Stimulated activated CD8-positive, alpha-beta memory T cell treated with anti-CD3 and anti-CD28 coated beads, Interleukin-4, amount 100 ng/mL, for 48 hours (primary cell): ENCODE measurements at regions not wholly inside any gene's neighbourhood (a gene's known extent, or its start where the extent isn't known, plus 50 kb on each side); places are given as distances from the start of the nearest gene placed in this dataset.
"Not testable (repeated sequence)": the region's sequence is repeated elsewhere in the genome, so short reads cannot be mapped to it uniquely, and the experiment has no call there.

Experiments
- DNase-seq: peaks from one replicate; pipeline ENCODE4 v3.0.0-alpha.2; 2020

DNA sequence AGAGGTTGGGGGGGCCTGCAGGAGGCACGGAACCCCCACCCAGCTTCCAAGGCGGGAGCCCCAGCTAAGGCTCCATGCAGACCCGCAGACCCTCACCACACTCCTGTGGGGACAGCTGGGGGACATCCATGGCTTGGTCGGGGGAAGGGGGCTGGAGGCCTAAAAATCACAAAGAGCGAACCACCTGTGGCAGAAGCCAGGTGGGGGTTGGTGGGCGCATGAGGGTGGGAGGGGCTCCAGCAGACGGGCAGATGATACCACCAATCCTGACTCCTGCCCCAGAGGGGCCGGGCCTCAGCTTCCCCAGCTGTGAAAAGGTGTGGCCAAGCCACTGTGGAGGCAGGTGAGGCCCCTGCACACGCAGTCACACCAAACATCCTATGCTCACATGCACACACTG is 111.6 kb downstream of the FAM53A start:
- no peak for DNase-seq

DNA sequence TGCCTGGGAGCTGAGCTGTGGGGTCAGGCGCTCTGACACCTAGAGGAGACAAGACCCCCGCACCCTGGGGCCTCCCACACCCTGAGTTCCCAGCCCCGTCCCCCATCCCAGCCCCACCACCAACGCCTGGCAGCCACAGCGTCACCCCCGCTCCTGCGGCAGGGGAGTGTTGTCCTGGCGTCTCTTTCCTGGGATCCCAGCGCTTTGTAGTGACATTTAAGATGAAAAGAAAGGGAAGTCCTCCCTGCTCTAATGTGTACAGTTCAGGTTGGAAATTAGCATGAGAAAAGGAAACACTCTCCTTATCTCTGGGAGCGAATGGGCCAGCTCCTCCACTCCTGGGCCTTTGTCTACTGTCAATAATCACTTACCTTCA is 112.1 kb downstream of the FAM53A start:
- no peak for DNase-seq

DNA sequence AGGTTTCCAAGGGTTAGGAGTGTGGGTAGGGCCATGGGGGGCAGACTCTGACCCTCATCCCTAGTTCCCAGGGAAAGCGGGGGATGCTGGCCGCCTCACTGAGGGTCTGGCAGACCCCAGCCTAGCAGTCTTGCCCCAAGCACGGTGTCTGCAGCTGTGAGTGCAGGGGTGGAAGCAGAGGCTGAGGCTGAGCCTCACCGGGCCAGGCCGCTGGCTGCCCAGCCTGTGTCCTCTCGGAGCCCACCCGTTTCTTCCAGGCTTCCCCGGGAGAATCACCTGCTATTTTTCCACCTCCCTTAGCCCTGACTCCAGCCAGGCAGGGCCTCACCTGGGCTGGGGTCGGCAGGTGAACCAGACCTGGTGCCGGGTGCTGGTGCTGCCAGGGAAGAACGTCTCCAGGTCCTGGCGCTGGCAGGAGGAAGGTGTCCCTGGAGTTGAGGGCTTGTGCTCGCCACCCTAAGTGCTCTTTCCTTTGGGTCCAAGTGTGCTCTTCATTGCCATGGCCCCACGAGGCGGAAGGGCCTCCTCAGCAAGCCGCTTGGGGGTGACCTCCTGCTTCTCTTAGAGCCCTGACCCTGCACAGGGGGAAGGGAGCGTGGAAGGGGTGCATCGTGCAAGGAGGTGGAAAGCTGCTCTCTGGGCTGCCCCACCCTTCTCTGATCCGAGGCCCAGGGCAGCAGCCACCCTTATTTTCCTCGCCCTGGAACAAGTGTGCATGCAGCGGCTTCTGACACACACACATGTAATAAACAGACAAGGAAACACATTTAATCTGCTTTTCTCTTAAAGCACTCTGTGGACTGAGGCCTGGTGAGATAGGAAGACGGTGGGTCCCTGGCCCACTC is 112.7 kb downstream of the FAM53A start:
- DNase-seq: no peak

DNA sequence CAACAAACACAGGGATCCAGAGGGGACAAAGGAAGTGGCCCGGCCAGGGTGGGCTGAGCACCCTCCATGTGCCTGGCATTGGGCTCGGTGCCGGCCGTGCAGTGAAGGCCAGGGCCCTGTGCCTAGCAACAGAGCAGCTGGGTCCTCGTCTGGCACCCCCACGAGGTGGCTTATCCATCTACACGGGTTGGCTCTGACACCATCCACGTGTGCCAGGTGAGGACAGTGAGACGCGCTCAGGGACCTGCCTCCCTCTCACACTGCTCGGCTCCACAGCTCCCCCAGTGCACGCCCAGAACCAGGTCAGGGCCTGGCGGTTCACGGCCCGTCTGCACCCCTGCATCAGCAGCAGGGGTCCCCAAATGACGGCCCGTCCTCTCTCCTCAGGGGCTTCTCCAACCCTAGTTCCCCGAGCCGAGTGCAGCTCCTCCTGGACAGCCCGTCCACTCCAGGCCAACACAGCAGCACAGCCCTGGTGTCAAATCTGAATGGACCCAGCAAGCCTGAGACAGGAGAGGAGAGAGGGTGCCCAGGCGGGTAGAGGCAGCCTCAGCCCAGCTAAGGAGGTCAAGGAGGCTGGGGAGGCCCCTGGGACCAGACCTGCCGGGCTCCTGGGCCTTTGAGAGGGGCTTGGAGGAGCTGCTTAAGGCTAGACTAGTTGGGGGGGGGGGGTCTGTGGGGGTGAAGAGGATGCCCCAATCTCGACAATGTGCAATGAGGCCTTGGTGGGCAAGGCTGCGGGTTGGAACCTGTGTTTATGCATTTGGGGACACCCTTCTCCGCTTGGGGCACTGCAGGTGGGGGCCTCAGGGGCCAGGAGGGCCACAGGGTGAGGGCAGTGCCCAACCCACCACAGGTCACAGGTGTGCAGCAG is 113.6 kb downstream of the FAM53A start:
- DNase-seq: no peak

DNA sequence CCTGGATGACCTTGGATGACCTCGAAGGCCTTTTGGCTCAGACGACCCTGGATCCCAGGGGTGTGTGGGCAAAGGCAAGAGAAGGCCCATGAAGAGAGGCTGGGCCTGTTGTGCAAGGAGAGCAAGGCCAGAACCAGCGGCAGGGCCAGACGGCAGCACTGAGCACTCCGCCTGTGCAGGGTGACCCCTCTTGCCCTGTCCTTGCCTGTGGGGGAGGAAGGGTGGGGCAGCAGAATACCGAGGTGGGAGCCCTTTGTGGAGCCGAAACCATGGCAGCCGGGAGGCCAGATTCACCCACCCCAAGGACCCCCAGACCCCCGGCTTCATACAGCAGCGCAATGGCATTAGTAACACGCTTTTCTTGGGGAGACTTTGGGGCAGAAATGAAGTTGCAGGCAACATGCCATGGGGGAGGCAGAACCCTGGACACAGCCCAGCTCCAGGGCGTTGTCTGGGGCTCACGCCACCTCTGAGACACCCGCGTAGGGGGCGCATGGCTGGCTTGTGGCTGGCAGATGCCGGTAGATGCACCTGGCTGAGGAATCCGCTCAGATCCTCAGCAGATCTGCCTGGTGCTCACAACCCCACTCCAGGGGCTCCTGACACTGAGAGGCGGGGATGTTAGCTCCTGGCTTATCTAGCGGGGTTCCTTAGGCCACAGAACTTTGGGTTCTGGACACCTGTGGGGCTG is 114.5 kb downstream of the FAM53A start:
- no peak for DNase-seq

DNA sequence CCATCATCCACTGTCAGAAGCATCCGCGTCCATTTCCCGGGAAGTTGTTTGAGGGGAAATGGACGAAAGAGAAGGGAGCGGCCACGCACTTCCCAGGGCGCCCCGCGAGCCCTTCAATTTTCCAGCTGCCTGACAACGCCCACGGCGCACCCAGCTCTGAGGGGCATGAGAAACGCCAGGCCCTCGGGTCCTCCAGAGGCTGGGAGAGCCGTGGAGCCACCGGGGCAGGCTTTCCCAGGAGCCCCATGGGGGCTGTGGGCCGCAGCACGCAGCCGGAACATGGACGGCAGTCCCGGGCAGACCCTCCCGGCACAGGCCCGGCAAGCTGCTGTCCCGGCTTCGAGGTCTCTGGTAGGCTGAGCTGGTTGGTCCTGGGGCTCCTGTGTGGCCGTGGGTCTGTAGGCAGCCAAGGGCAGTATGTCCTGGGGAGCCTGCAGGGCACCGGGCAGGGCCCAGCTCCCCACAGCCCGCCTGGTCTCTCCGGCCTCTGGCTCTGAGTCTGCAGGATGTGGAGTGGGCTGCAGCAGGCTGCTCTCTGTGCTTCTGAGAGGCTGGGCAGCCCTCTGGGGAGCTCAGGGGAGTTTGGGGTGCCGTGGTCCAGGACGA is 115.2 kb downstream of the FAM53A start:
- DNase-seq: no peak

DNA sequence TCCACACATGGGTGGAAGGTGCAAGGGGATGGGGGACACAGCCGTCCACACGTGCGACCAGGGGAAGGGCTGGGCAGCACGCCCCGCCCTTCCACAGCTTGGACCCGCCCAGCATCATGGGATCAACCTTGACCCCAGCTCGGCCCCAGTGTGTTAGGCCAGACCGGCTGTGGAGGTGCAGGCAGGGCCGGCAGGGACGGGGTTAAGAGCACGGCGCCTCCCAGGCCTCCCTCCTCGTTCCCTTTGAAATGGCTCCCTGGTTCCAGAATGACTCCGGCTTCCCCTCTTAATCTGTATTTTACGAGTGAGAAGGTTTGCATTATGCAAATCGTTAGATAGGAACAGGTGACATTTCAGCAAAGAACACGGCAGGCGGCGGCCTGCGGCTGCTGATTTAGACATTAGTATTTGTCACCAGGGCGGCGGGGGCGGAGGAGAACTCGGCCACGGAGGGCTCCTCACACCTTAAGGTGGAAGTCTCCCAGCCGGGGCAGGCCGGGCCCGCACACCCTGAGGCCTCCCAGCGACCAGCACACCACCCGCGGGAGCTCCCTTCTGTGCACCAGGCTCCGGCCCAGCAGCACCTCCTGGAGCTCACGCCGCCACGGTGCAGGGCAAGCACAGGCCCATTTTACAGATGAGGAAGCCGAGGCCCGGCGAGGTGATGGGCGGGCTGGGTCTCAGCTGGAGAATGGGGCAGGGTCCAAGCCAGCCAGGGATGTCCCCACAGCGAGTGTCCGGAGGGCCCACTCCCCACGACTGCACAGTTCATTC is 116.1 kb downstream of the FAM53A start:
- no peak for DNase-seq

DNA sequence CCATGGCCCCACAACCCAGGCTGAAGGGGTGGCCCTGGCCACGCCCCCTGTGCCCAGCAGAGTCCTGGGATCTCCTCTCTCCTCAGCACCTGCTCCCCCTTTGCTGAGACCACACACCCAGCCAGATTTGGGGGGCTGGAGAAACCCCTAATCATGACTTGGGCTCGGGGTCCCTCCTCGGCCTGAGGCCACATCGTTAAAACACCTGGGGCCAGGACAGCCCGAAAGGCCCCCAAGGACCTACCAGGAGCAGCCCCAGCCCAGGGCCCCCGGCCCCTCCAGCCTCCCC is 116.7 kb downstream of the FAM53A start:
- DNase-seq: no peak

DNA sequence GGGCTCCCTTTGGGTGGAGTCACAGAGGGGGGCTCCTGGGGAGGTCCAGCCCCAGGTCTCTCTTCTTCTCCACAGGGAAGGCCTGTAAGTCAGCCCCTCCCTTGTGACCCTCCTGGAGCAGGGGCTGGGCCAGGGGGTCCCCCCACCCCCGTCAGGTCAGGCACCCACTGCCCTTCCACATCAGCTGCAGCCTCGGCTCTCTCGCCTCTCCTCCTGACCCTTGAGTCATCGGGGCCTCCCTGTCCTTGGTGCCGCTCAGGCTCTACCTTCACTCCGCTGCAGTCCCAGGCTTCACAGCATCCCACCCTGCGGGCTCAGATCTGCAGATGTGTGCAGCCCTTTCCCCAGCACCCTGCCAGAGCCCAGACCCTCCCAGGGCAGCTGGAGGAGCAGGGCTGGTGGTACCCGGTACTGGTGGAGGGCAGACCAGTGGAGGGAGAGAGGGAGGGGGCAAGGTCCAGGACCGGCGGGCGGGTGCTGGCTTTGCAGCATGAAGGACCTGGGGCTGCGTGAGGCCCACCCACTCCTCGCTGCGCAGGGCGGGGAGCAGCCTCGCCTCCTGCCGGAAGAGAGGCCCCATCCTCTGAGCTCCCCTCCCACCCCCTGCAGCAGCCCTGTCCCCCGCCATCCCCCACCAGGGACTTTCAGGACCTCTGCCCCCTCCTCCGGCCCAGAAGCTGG is 117.1 kb downstream of the FAM53A start:
- DNase-seq: no peak

DNA sequence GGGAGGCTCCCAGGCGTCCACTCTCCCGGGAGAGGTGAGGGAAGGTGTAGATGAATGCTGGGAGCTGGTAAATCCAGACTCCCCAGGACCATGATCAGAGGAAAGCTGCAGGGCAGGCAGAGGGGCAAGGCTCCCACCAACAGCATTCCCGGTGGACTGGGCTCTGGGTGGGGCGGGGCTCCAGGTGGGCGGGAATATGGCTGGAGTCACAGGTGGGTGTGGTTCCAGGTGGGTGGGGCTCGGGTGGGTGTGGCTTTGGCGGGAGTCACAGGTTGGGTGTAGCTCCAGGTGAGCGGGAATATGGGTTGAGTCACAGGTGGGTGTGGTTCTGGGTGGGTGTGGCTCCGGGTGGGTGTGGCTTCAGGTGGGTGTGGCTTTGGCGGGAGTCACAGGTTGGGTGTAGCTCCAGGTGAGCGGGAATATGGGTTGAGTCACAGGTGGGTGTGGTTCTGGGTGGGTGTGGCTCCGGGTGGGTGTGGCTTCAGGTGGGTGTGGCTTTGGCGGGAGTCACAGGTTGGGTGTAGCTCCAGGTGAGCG is 117.7 kb downstream of the FAM53A start:
- DNase-seq: not testable (repeated sequence)

DNA sequence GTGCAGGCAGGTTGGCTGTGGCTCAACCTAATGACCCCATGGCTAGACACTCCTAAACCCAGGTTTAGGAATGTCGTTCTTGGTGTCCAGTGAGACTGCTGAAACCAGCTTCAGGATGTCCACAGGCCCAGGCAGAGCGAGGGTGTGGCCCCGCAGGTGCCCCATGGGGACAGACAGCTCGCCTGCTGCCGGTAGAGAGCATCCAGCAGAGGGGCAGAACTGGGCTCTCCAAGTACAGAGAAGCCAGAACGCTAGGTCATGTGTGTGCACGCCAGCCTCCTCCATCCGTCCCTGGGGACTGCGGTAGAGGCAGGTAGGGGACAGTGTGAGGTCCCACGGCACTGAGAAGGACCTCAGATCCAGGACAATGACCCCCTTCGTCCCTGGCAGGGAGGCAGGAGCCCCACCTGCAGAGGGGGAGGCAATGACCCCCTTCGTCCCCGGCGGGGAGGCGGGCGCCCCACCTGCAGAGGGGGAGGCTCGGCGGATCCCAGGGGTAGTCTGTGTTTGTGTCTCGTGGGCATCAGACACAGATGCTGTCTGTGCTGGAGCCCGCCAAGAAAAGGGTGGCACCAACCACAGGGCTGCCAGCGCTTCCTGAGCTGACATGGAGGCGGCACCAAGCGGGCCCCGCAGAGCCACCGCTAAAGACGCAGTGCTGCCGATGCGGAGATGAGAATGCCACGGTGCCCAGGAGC is 118.4 kb downstream of the FAM53A start:
- DNase-seq: no peak

DNA sequence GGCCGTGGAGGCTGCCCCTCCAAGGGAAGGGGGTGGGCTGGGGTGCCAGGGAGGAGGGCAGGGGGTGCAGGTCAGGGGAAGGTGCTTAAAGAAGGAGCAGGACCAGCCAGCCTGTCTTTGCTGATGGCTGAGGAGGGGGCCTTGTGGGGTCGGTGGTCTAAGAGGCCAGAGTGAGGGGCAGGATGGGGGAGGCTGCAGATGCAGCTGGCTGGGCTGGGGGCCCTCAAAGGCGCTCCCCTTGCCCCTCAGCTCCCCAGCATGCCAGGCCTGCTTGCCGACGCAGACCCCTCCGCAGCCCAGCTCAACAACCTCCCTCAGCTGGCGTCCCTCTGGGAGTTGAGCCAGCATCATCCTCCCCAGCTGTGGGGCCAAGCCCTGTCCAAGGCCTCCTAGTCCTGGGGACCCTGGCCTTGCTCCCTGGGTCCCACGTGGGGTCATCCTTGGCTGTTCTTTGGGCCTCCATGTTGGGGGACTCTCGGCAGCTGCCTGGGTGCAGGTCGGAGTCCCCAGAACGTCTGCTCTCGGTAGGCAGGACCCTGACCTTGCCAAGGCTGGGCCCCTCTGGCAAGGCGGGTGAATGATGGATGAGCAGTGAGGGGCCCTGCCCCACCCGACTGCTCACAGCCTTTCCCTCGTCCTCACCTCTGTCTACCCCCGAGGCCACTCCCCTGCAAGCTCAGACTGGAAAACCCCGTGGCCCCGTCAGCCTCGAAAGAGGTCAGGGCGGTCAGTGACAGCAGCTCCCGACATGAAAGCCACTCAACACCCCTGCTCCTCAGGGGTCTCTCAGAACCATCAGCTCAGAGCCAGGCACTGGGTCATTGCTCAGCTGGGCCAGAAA is 119.4 kb downstream of the FAM53A start:
- no peak for DNase-seq

DNA sequence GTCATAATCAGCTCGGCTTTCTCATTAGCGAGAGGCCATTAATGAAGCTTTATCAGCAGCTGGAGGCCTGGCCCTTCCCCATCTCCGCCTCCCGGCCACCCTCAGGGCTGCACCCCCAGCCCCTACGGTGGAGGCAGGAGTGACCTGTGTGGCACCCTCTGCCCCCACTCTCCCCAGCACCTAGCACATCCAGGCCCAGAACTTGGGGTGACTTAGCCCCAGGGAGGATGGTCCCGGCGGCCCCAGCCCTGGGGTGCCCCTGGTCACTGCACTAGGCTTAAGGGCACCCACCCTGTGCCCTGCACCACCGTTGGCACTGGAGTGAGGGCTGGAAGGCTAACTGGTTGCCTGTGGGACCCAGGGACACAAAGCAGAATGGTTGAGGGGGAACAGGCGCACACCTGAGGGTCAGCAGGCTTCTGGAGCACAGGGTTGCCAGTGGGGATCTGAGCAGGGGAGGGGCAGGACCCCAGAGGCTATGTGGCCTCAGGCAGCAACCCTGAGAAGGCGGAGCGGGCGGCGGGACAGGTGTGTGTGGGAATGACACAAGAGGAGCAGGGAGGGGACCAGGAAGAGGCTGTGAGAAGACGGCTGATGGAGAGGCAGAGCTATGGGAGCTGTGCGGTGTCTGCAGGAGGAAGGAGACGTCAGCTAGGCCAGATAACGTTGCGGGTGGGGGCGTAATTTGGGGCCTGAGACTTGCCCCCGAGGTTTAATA is 120.2 kb downstream of the FAM53A start:
- DNase-seq: no peak

DNA sequence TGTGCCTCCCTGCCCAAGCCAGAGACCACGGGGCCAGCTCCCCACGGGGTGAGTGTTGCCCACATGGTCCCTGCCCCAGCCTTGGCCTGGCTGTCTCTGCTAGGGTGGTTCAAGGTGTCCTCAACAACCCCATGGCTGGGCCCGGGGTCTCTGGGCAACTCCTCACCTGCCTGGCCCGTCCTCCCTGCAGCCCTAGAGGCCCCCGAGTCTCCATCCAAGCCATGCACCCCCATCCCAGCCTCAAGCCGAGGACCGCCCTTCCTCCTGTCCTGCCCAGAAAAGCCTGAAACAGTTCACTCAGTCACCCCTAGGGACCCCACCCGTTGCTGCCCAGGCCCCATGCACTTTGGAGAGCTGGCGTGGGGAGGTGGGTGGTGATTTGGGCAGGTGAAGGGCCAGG is 120.9 kb downstream of the FAM53A start:
- no peak for DNase-seq

DNA sequence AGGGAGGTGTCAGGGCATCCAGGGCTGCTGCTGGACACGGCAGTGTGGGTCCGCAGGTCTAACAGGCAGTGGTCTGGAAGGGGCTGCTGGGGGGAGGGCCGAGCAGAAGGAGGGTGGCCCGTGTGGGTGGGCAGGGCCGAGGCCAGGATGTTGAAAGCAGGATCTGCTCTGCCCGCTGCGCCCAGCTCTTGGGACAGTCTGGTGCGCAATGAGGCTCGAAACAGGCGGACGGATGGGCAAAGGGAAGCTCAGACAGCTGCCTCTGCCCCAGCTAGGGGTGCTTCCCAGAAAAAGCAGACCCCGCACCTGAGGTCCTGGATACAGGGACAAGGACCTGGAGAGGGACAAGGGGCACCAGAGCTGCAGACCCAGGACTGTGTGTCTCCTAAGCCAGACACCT is 121.3 kb downstream of the FAM53A start:
- DNase-seq: no peak

DNA sequence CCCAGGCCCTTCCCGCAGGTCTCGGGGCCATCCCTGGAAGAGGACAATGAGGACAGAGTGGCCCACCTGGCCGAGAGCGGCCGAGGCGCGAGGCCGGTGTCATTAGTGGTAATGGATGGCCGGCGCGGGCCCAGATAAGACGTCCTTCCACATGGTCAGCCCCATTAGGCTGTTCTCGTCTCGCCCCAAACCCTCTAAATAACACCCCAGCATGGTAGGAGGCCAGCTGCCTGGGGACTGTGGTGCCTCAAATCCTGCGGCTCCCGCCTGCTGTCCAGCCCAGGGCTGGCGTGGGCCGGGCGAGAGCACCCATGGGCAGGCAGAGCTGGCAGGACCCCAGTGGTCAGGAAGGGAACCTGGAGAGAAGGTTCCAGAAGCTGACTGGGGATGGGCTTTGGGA is 121.7 kb downstream of the FAM53A start:
- DNase-seq: no peak

DNA sequence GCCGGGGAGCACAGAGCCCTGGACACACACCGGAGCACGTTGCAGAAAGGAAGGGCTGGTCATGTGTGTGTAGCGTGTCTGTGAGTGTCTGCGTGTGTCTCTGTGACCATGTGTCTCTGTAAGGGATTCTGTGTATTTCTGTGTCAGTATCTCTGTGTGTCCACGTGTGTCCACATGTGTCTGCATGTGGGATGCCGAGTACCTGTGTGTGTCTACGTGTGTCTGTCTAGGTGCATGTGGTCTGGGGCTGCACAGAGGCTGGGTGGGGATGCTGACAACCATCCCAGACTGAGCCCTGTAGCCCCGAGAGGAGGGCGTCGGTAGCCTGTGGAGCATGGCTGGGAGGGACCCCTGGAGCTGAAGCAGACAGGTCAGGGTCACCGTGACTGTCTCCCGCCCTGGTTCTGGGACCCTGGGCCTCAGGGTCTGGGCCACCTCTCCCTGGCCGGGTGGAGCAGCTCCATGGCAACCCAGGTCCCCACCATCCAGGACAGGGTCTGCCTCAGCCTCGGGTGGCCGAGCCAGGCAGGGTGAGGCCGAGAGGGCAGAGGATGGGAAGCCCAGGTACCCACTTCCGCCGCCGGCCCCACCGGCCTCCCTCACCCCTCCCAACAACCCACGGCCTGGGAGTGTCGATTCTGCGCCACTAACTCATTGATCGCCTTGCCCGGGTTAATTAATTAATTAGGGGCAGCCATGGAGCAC is 122.7 kb downstream of the FAM53A start:
- DNase-seq: no peak

DNA sequence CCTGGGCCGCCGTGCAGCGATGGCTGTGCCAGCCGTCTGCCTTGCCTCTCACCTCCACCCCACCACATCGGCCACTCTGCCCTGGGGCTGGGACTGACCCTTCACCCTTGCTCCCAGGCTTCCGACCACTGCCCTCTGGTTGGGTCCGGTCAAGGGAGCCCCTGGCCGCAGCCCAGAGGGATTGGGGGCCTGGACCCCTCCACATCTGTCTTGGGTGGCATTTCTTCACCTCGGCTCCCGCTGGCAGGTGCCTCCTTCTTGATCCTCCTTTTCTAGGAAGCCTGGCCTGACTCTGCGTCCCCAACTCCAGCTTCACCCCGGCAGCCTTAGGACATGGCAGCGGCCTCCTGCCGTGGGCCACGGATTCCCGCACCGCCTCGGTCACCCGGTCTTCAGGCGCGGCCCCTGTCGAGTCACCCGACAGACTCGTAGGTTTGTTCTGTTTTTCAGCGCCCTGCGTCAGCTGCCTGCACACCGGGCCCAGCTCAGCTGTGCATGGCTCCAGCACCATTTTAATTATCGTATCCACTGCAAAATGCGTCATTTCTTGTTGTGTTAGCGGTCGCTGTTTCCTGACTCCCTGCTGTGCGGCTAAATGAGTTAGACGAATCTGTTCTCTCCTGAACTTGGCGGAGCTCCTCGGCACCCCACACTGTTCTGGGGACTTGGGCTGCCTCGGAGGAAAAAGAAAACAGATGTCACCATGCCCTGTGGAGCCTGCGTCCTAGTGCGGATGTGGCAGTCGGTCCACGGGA is 124.0 kb downstream of the FAM53A start:
- no peak for DNase-seq
